Keratinocyte (primary cell): ENCODE measurements at regions not wholly inside any gene's neighbourhood (a gene's known extent, or its start where the extent isn't known, plus 50 kb on each side); places are given as distances from the start of the nearest gene placed in this dataset.

ENCODE experiments used
- DNase-seq: peaks from one replicate; pipeline ENCODE4 v3.0.0-alpha.2; 2011; ENCODE audit warnings: low read depth, missing footprints, low spot score
- FAIRE-seq: peaks from 2 replicates; lab custom pipeline; 2011; peaks lifted over from hg19 to GRCh38; lab: Jason Lieb, UNC
- H2AFZ ChIP-seq: 2 replicates; pipeline ENCODE4 v1.6.0; 2012; ENCODE audit warnings: low read length, control low read depth, inconsistent platforms; ENCODE audit not compliant: control insufficient read depth
- H3K27ac ChIP-seq: 2 replicates; pipeline ENCODE4 v1.5.1; 2011; ENCODE audit warnings: low read length; ENCODE audit not compliant: control insufficient read depth, insufficient read depth
- H3K27me3 ChIP-seq: 3 replicates; pipeline ENCODE4 v1.6.0; 2011; ENCODE audit warnings: low read length; ENCODE audit not compliant: control insufficient read depth, insufficient read depth; ENCODE audit errors: extremely low read depth
- H3K36me3 ChIP-seq, 2 experiments: 2 replicates in 1 of 2; 3 replicates in 1 of 2; pipeline ENCODE4 v1.5.1; 2011; ENCODE audit warnings: low read length in 2 of 2, mild to moderate bottlenecking in 1 of 2; ENCODE audit not compliant: control insufficient read depth in 2 of 2, insufficient read depth in 2 of 2; ENCODE audit errors: extremely low read depth in 1 of 2
- H3K4me1 ChIP-seq: 3 replicates; pipeline ENCODE4 v1.5.1; 2011; ENCODE audit warnings: low read length; ENCODE audit not compliant: control insufficient read depth, insufficient read depth; ENCODE audit errors: extremely low read depth
- H3K4me2 ChIP-seq: 3 replicates; pipeline ENCODE4 v1.6.0; 2011; ENCODE audit warnings: low read depth, low read length; ENCODE audit not compliant: control insufficient read depth, insufficient read depth; ENCODE audit errors: extremely low read depth
- H3K4me3 ChIP-seq, 3 experiments: fragments of 200-600 bp in 1 of 3; sonication (generic) in 1 of 3; 2 replicates in 2 of 3; 3 replicates in 1 of 3; pipeline ENCODE4 v1.5.1; 2011 to 2016; ENCODE audit warnings: low read length in 3 of 3, mild to moderate bottlenecking in 3 of 3, control low read depth in 2 of 3, inconsistent platforms in 1 of 3, low read depth in 1 of 3, mixed read lengths in 1 of 3, mixed run types in 1 of 3, moderate library complexity in 1 of 3; ENCODE audit not compliant: control insufficient read depth in 2 of 3, insufficient read depth in 2 of 3; ENCODE audit errors: extremely low read depth in 1 of 3
- H3K79me2 ChIP-seq: 2 replicates; pipeline ENCODE4 v1.6.0; 2012; ENCODE audit warnings: low read length; ENCODE audit not compliant: control insufficient read depth, insufficient read depth
- H3K9ac ChIP-seq: 3 replicates; pipeline ENCODE4 v1.6.0; 2011; ENCODE audit warnings: low read length; ENCODE audit not compliant: control insufficient read depth, insufficient read depth; ENCODE audit errors: extremely low read depth
- H3K9me1 ChIP-seq: 3 replicates; pipeline ENCODE4 v1.6.0; 2011; ENCODE audit warnings: low read length; ENCODE audit not compliant: control insufficient read depth, insufficient read depth; ENCODE audit errors: extremely low read depth
- H3K9me3 ChIP-seq: 2 replicates; pipeline ENCODE4 v1.5.1; 2012; ENCODE audit warnings: low read depth, low read length; ENCODE audit not compliant: control insufficient read depth
- H4K20me1 ChIP-seq: 3 replicates; pipeline ENCODE4 v1.6.0; 2011; ENCODE audit warnings: low read length; ENCODE audit not compliant: control insufficient read depth, insufficient read depth; ENCODE audit errors: extremely low read depth
- CTCF ChIP-seq, 3 experiments: IDR thresholded peaks in 1 of 3; conservative IDR thresholded peaks in 1 of 3; optimal IDR thresholded peaks in 1 of 3; 2 replicates in 2 of 3; 3 replicates in 1 of 3; pipeline versions ENCODE3 to v1.5.1; 2011; ENCODE audit warnings: low read length in 3 of 3, mild to moderate bottlenecking in 3 of 3, moderate library complexity in 2 of 3, control low read depth in 1 of 3, inconsistent platforms in 1 of 3; ENCODE audit not compliant: insufficient read depth in 2 of 3; ENCODE audit errors: extremely low read depth in 1 of 3
- EZH2 ChIP-seq: IDR thresholded peaks from one replicate; pipeline ENCODE4 v1.6.1; 2012; ENCODE audit warnings: inconsistent platforms, mild to moderate bottlenecking, low read length, moderate library complexity
- dilution Hi-C: fragments of 300-500 bp; cut with MboI; formaldehyde crosslinking; loops from one replicate; pipeline ENCODE4 v1.7.0; 2020; ENCODE audit warnings: low sequenced_read_pairs; ENCODE audit not compliant: extremely low pct_ligation_motif_present

DNA sequence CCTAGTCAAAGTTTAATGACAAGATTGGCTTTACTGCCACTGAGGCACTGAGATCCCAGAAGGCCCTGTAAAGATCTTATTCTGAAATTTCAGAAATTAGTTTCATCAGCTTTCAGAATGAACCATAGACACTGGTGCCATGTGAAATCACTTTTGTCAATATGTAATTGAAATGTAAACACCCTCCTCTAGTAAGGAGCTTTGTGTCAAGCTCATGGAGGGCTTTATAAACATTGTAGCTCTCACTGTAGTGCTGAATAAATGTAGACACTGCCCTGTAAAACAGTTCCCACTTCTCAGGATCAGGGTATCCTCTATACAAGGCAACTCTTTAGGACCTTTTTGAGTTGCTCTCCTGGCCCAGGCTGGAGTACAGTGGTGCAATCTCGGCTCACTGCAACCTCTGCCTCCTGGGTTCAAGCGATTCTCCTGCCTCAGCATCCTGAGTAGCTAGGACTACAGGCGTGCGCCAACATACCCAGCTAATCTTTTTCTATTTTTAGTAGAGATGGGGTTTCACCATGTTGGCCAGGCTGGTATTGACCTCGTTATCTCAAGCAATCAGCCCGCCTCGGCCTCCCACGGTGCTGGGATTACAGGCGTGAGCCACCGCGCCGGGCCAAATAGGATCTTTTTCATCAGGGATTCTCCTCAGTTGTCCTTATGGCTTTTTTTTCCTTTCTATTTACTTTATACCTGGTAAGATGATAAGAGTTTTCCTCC lies 1823.9 kb upstream of the CDH9 start:
- H3K4me1 ChIP-seq: no peaks in the 10 kb centered on the region
- dilution Hi-C loops: no loop called here
- DNase-seq (no peak), FAIRE-seq (no peak)
- no peak overlapping the region for H3K9ac ChIP-seq
- no peaks in the 10 kb centered on the region for H3K27me3 ChIP-seq
- H3K79me2 ChIP-seq: no peaks in the 10 kb centered on the region
- no peak overlapping the region for H2AFZ ChIP-seq
- H4K20me1 ChIP-seq: no peaks in the 10 kb centered on the region
- TF ChIP-seq CTCF (optimal IDR thresholded peaks at IDR 0.05 in 1 of 3, IDR thresholded peaks at IDR 0.05 in 1 of 3, conservative IDR thresholded peaks at IDR 0.05 in 1 of 3; ENCODE audit: extremely low read depth in 1 of 3, insufficient read depth in 2 of 3, low read length in 3 of 3) (no peak), EZH2 (no peak)
- H3K9me3 ChIP-seq: no peaks in the 10 kb centered on the region
- no peak overlapping the region for H3K4me2 ChIP-seq
- no peaks in the 10 kb centered on the region for H3K9me1 ChIP-seq
- H3K36me3 ChIP-seq: no peaks in the 10 kb centered on the region
- H3K4me3 ChIP-seq: no peak overlapping the region
- no peak overlapping the region for H3K27ac ChIP-seq

- Histone ChIP-seq H3K9me1 (no peaks in the 10 kb centered on the region), H3K36me3 (no peaks in the 10 kb centered on the region), H3K79me2 (no peaks in the 10 kb centered on the region), H3K4me3 (no peak overlapping the region), H3K27me3 (no peaks in the 10 kb centered on the region), H3K4me2 (no peak overlapping the region), H3K9me3 (no peaks in the 10 kb centered on the region), H3K27ac (no peak overlapping the region), H3K4me1 (no peaks in the 10 kb centered on the region), H2AFZ (no peak overlapping the region), H4K20me1 (no peaks in the 10 kb centered on the region), H3K9ac (no peak overlapping the region)
- dilution Hi-C loops: no loop called here
- no peak for FAIRE-seq
- TF ChIP-seq CTCF (optimal IDR thresholded peaks at IDR 0.05 in 1 of 3, IDR thresholded peaks at IDR 0.05 in 1 of 3, conservative IDR thresholded peaks at IDR 0.05 in 1 of 3; ENCODE audit: extremely low read depth in 1 of 3, insufficient read depth in 2 of 3, low read length in 3 of 3): no peak
- DNase-seq: no peak
Observed at GRCh38 chr5:28855626-28856025, 1817.2 kb upstream of the CDH9 start.
